ENCODE measurements at regions not wholly inside any gene's neighbourhood (a gene's known extent, or its start where the extent isn't known, plus 50 kb on each side); places are given as distances from the start of the nearest gene placed in this dataset.

GRCh38 chr19:30222992-30223865 lies 149.0 kb upstream of the ZNF536 start:
- no peak for TF ChIP-seq POLR2A (IDR thresholded peaks at IDR 0.05)
- TF ChIP-seq CTCF (IDR thresholded peaks at IDR 0.05) = no peak
- TF ChIP-seq EP300 (IDR thresholded peaks at IDR 0.05) = no peak
